ENCODE measurements at regions not wholly inside any gene's neighbourhood (a gene's known extent, or its start where the extent isn't known, plus 50 kb on each side); places are given as distances from the start of the nearest gene placed in this dataset.

DNA sequence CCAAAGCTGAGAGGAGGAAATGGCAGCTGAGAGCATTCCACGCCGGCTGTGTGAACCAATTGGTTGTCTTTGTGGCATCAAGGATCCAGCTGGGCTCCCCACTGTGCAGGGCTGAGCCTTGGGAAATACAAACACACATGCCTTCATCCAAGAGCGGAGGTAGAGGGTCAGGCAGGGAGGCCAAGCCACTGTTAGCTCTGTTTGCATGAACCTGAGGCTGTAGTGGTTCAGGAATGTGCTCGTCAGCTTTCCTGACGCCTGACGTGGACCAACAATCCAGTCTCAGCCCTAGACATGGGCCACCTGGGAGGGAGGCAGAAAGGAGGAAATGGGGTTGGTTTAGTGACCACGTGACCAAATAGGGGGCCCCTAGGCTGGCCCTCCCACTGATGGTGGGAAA is 276.9 kb downstream of the TLE3 start:
- H3K79me2 ChIP-seq (ENCODE audit: insufficient read depth, low read length) = no peaks in the 10 kb centered on the region
- H3K9me2 ChIP-seq (ENCODE audit: low read depth, low read length) = no peaks in the 10 kb centered on the region
- no peaks in the 10 kb centered on the region for H3K9me3 ChIP-seq (ENCODE audit: low read length)
- H3K4me2 ChIP-seq (ENCODE audit: low read length) = no peak overlapping the region
- H2AFZ ChIP-seq (ENCODE audit: low read length) = no peak overlapping the region
- H3K4me3 ChIP-seq (ENCODE audit: low read depth, low read length, poor library complexity, severe bottlenecking) = no peak overlapping the region
- no peak overlapping the region for H3K9ac ChIP-seq (ENCODE audit: low read length)
- peaks cover 8% of the 10 kb centered on the region for H3K4me1 ChIP-seq (ENCODE audit: insufficient read depth, low read length, severe bottlenecking)
- TF ChIP-seq, protein P1, sequence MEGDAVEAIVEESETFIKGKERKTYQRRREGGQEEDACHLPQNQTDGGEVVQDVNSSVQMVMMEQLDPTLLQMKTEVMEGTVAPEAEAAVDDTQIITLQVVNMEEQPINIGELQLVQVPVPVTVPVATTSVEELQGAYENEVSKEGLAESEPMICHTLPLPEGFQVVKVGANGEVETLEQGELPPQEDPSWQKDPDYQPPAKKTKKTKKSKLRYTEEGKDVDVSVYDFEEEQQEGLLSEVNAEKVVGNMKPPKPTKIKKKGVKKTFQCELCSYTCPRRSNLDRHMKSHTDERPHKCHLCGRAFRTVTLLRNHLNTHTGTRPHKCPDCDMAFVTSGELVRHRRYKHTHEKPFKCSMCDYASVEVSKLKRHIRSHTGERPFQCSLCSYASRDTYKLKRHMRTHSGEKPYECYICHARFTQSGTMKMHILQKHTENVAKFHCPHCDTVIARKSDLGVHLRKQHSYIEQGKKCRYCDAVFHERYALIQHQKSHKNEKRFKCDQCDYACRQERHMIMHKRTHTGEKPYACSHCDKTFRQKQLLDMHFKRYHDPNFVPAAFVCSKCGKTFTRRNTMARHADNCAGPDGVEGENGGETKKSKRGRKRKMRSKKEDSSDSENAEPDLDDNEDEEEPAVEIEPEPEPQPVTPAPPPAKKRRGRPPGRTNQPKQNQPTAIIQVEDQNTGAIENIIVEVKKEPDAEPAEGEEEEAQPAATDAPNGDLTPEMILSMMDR (IDR thresholded peaks at IDR 0.05; ENCODE audit: low read length) = no peak
- no peak for TF ChIP-seq EZH2 (IDR thresholded peaks at IDR 0.05; ENCODE audit: borderline replicate concordance, low read length)
- no peak overlapping the region for H3K27ac ChIP-seq (ENCODE audit: low read depth, low read length, poor library complexity, severe bottlenecking)
- H3K36me3 ChIP-seq (ENCODE audit: insufficient read depth, low read length) = no peaks in the 10 kb centered on the region
- H4K20me1 ChIP-seq (ENCODE audit: insufficient read depth, low read length) = no peaks in the 10 kb centered on the region
- no peaks in the 10 kb centered on the region for H3K27me3 ChIP-seq (ENCODE audit: insufficient read depth, low read length)
- no peaks in the 10 kb centered on the region for H3F3A ChIP-seq (ENCODE audit: insufficient read depth, low read length)

DNA sequence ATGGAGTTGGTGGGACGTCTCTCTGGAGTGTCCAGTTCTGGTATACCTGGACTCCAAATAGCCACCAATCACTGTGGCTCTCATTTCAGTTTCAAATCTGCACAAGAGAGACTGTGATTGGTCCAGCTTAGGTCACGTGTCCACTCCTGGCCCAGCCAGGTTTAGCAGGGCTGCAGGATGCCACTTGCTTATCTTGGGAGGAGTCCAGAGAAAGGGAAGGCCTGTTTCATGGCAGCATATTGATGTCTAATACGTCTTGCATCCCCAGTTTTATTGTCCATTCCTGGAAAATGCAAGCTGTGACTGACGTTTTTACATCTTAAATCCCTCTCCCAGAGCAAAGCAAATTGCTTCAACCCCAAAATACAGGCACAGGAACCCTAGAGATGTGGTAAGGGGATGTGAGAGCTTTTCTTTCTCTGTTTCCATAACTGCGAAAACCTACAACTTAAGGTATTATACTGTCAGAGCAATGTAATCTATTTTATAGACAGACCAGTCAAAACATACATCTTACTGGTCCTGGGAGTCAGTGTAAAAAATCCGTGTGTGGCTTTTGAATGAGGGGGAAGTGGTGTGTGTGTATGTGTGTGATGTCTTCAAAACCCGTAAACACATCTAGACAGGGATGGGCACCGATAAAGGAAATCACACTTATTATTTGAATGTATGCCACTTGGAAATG is 274.4 kb downstream of the TLE3 start:
- H3K27ac ChIP-seq (ENCODE audit: low read depth, low read length, poor library complexity, severe bottlenecking) = no peak overlapping the region
- no peaks in the 10 kb centered on the region; the same call in 1 of the 2 replicates for H3K27me3 ChIP-seq (ENCODE audit: insufficient read depth, low read length)
- H2AFZ ChIP-seq (ENCODE audit: low read length) = no peak overlapping the region
- no peaks in the 10 kb centered on the region for H3F3A ChIP-seq (ENCODE audit: insufficient read depth, low read length)
- H3K9ac ChIP-seq (ENCODE audit: low read length) = no peak overlapping the region
- H3K4me2 ChIP-seq (ENCODE audit: low read length) = no peak overlapping the region
- no peaks in the 10 kb centered on the region for H3K79me2 ChIP-seq (ENCODE audit: insufficient read depth, low read length)
- no peaks in the 10 kb centered on the region for H4K20me1 ChIP-seq (ENCODE audit: insufficient read depth, low read length)
- no peaks in the 10 kb centered on the region for H3K9me3 ChIP-seq (ENCODE audit: low read length)
- TF ChIP-seq EZH2 (IDR thresholded peaks at IDR 0.05; ENCODE audit: borderline replicate concordance, low read length) = no peak
- TF ChIP-seq, protein P1 (IDR thresholded peaks at IDR 0.05; ENCODE audit: low read length) = no peak
- no peak overlapping the region for H3K4me3 ChIP-seq (ENCODE audit: low read depth, low read length, poor library complexity, severe bottlenecking)
- H3K9me2 ChIP-seq (ENCODE audit: low read depth, low read length) = no peaks in the 10 kb centered on the region
- H3K36me3 ChIP-seq (ENCODE audit: insufficient read depth, low read length) = no peaks in the 10 kb centered on the region
- H3K4me1 ChIP-seq (ENCODE audit: insufficient read depth, low read length, severe bottlenecking) = peaks cover 7% of the 10 kb centered on the region

DNA sequence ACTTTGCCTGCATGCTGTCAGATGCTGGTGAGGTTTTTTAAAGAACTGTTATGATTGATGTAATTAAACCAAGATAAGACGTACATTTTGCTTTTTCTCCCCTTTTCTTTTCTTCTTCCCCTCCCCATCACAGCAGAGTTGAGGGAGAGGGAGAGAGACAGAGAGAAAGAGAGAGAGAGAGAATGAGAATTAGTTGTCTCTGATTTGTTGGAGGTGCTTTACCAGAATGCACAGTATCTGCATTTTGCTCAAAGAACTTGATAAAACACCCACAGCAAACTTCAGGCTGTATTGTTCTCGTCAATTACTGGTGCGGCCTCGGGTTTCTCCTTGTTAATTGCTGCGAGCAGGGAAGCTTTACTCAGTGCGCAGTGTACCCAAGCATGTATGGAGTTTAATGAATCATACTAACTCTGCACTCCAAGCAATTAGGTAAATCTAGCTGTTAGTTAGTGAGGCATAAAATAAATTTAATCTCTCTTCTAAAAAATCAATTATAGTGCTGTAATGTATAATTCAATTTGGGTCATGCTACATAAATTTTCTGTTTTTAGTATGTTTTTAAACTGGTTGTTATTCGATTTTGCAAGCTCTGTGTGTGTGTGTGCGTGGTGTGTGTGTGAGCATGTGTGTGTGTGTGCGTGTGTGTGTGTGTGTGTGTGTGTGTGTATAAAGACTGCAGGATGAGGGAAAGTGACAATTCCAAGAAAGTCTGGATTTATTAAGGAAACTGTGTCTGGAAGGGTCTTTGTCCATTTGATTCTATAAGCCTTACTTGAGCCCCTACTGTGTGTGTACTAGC is 273.4 kb downstream of the TLE3 start:
- TF ChIP-seq, protein P1 (IDR thresholded peaks at IDR 0.05; ENCODE audit: low read length) = no peak
- TF ChIP-seq EZH2 (IDR thresholded peaks at IDR 0.05; ENCODE audit: borderline replicate concordance, low read length) = no peak
- Histone ChIP-seq H3K9ac (ENCODE audit: low read length) (no peak overlapping the region), H3K9me2 (ENCODE audit: low read depth, low read length) (no peaks in the 10 kb centered on the region)

More for the DNA sequence above, 273.4 kb downstream of the TLE3 start:
- H2AFZ ChIP-seq (ENCODE audit: low read length) = no peak overlapping the region
- no peaks in the 10 kb centered on the region for H3K9me3 ChIP-seq (ENCODE audit: low read length)
- no peaks in the 10 kb centered on the region for H4K20me1 ChIP-seq (ENCODE audit: insufficient read depth, low read length)
- H3K79me2 ChIP-seq (ENCODE audit: insufficient read depth, low read length) = no peaks in the 10 kb centered on the region
- no peak overlapping the region for H3K4me2 ChIP-seq (ENCODE audit: low read length)
- H3K4me3 ChIP-seq (ENCODE audit: low read depth, low read length, poor library complexity, severe bottlenecking) = no peak overlapping the region
- H3K27ac ChIP-seq (ENCODE audit: low read depth, low read length, poor library complexity, severe bottlenecking) = no peak overlapping the region
- H3K36me3 ChIP-seq (ENCODE audit: insufficient read depth, low read length) = no peaks in the 10 kb centered on the region
- no peaks in the 10 kb centered on the region for H3F3A ChIP-seq (ENCODE audit: insufficient read depth, low read length)
- peaks cover 7% of the 10 kb centered on the region for H3K4me1 ChIP-seq (ENCODE audit: insufficient read depth, low read length, severe bottlenecking)
- no peaks in the 10 kb centered on the region; the same call in 1 of the 2 replicates for H3K27me3 ChIP-seq (ENCODE audit: insufficient read depth, low read length)
